ENCODE measurements at regions not wholly inside any gene's neighbourhood (a gene's known extent, or its start where the extent isn't known, plus 50 kb on each side); places are given as distances from the start of the nearest gene placed in this dataset.

DNA sequence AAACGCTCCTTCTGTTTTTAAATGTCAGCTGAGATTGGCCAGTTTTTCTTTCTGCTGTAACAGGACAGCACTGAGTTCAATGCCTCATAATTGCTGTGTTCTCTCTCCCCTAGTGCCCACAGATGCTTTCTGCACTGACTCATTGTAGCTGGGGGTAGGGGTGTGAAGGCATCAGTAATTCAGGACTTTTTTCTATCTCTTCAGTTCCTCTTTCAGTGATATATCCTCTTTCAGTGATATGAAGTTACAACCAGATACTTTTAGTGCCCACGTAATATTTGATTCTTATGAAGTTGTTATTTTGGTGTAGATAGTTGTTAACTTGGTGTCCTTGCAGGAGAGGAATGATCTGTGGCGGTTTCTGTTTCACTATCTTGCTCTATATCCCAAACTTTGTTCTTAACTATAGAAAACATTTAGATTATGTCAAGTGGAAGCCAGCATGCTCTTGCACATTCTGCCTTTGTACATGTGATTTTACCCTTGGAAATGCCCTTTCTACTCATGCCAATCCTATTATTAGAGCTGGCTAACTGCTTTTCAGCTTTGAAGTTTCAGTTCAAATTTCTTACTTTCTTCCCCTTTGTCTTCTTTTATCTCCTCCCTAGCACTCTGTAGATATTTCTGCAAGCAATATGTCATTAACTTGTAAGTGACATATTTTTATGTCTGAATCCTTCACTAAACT, 1258.4 kb downstream of the FAM133A start:
- no peak for TF ChIP-seq ZBTB7A (IDR thresholded peaks at IDR 0.05; ENCODE audit: low read depth)
- TF ChIP-seq, protein P1, sequence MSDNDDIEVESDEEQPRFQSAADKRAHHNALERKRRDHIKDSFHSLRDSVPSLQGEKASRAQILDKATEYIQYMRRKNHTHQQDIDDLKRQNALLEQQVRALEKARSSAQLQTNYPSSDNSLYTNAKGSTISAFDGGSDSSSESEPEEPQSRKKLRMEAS (IDR thresholded peaks at IDR 0.05), result no peak
- TF ChIP-seq TAF1 (IDR thresholded peaks at IDR 0.05; ENCODE audit: low read depth), result no peak
- TF ChIP-seq TEAD4 (IDR thresholded peaks at IDR 0.05), result no peak
- TF ChIP-seq, protein P2, sequence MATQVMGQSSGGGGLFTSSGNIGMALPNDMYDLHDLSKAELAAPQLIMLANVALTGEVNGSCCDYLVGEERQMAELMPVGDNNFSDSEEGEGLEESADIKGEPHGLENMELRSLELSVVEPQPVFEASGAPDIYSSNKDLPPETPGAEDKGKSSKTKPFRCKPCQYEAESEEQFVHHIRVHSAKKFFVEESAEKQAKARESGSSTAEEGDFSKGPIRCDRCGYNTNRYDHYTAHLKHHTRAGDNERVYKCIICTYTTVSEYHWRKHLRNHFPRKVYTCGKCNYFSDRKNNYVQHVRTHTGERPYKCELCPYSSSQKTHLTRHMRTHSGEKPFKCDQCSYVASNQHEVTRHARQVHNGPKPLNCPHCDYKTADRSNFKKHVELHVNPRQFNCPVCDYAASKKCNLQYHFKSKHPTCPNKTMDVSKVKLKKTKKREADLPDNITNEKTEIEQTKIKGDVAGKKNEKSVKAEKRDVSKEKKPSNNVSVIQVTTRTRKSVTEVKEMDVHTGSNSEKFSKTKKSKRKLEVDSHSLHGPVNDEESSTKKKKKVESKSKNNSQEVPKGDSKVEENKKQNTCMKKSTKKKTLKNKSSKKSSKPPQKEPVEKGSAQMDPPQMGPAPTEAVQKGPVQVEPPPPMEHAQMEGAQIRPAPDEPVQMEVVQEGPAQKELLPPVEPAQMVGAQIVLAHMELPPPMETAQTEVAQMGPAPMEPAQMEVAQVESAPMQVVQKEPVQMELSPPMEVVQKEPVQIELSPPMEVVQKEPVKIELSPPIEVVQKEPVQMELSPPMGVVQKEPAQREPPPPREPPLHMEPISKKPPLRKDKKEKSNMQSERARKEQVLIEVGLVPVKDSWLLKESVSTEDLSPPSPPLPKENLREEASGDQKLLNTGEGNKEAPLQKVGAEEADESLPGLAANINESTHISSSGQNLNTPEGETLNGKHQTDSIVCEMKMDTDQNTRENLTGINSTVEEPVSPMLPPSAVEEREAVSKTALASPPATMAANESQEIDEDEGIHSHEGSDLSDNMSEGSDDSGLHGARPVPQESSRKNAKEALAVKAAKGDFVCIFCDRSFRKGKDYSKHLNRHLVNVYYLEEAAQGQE (IDR thresholded peaks at IDR 0.05; ENCODE audit: low read depth), result no peak
- TF ChIP-seq YY1 (IDR thresholded peaks at IDR 0.05; ENCODE audit: low read depth), result no peak
- no peak for TF ChIP-seq CREB1 (IDR thresholded peaks at IDR 0.05; ENCODE audit: low read depth)
- no peak for TF ChIP-seq EP300 (IDR thresholded peaks at IDR 0.05; ENCODE audit: borderline replicate concordance)
- TF ChIP-seq RAD21 (IDR thresholded peaks at IDR 0.05; ENCODE audit: low read depth), result no peak
- no peak for TF ChIP-seq TCF12 (IDR thresholded peaks at IDR 0.05; ENCODE audit: low read depth)
- TF ChIP-seq, protein P3, sequence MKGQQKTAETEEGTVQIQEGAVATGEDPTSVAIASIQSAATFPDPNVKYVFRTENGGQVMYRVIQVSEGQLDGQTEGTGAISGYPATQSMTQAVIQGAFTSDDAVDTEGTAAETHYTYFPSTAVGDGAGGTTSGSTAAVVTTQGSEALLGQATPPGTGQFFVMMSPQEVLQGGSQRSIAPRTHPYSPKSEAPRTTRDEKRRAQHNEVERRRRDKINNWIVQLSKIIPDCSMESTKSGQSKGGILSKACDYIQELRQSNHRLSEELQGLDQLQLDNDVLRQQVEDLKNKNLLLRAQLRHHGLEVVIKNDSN (IDR thresholded peaks at IDR 0.05), result no peak
- TF ChIP-seq EGR1 (IDR thresholded peaks at IDR 0.05), result no peak
- TF ChIP-seq CEBPB (IDR thresholded peaks at IDR 0.05), result no peak
- TF ChIP-seq NFIC (IDR thresholded peaks at IDR 0.05), result no peak
